Effector CD4-positive, alpha-beta T cell (primary cell): ENCODE measurements at regions not wholly inside any gene's neighbourhood (a gene's known extent, or its start where the extent isn't known, plus 50 kb on each side); places are given as distances from the start of the nearest gene placed in this dataset.

Experiments
- DNase-seq: peaks from one replicate; pipeline ENCODE4 v3.0.0-alpha.2; 2020

GRCh38 chr2:71830497-71831192 is 317.0 kb downstream of the CYP26B1 start:
- no peak for DNase-seq

GRCh38 chr2:71829008-71829407 is 318.7 kb downstream of the CYP26B1 start:
- no peak for DNase-seq

GRCh38 chr2:71827973-71828372 is 319.7 kb downstream of the CYP26B1 start:
- DNase-seq, result no peak

GRCh38 chr2:71827524-71827901 is 320.1 kb downstream of the CYP26B1 start:
- no peak for DNase-seq

- DNase-seq, result no peak
Observed at GRCh38 chr2:71826826-71827523, 320.7 kb downstream of the CYP26B1 start.

GRCh38 chr2:71826299-71826698 is 321.4 kb downstream of the CYP26B1 start:
- no peak for DNase-seq

- DNase-seq, result no peak
Observed at GRCh38 chr2:71824436-71824835, 323.2 kb downstream of the CYP26B1 start.

GRCh38 chr2:71823526-71823925 is 324.1 kb downstream of the CYP26B1 start:
- no peak for DNase-seq

GRCh38 chr2:71822463-71822862 is 325.2 kb downstream of the CYP26B1 start:
- DNase-seq, result no peak

- no peak for DNase-seq
Observed at GRCh38 chr2:71821856-71822255, 325.8 kb downstream of the CYP26B1 start.

- DNase-seq, result no peak
Observed at GRCh38 chr2:71816815-71817214, 330.8 kb downstream of the CYP26B1 start.

- DNase-seq, result no peak
Observed at GRCh38 chr2:71815701-71816474, 331.8 kb downstream of the CYP26B1 start.

- DNase-seq, result no peak
Observed at GRCh38 chr2:71814885-71815284, 332.8 kb downstream of the CYP26B1 start.

- no peak for DNase-seq
Observed at GRCh38 chr2:71813807-71814470, 333.7 kb downstream of the CYP26B1 start.

GRCh38 chr2:71813315-71813714 is 334.3 kb downstream of the CYP26B1 start:
- DNase-seq, result no peak

GRCh38 chr2:71812736-71813135 is 334.9 kb downstream of the CYP26B1 start:
- DNase-seq, result no peak

GRCh38 chr2:71811726-71812125 is 335.9 kb downstream of the CYP26B1 start:
- no peak for DNase-seq

GRCh38 chr2:71811157-71811556 is 336.5 kb downstream of the CYP26B1 start:
- DNase-seq, result no peak

GRCh38 chr2:71807581-71808451 is 339.8 kb downstream of the CYP26B1 start:
- no peak for DNase-seq

- DNase-seq, result no peak
Observed at GRCh38 chr2:71806432-71806831, 341.2 kb downstream of the CYP26B1 start.

- no peak for DNase-seq
Observed at GRCh38 chr2:71804281-71804751, 343.3 kb downstream of the CYP26B1 start.

GRCh38 chr2:71803398-71803797 is 344.3 kb downstream of the CYP26B1 start:
- no peak for DNase-seq
